Dedifferentiated amniotic fluid mesenchymal stem cell (primary cell): ENCODE measurements at regions not wholly inside any gene's neighbourhood (a gene's known extent, or its start where the extent isn't known, plus 50 kb on each side); places are given as distances from the start of the nearest gene placed in this dataset.

Source experiments
- DNase-seq: peaks from one replicate; pipeline ENCODE4 v3.0.0-alpha.2; 2016; ENCODE audit errors: extremely low spot score

GRCh38 chr13:51518827-51519226, 65.4 kb upstream of the WDFY2 start:
- no peak for DNase-seq

- DNase-seq = no peak
Observed at GRCh38 chr13:51519771-51520216, 64.5 kb upstream of the WDFY2 start.

- peak; percentile 67 for DNase-seq
Observed at GRCh38 chr13:51520524-51520923, 63.7 kb upstream of the WDFY2 start.

GRCh38 chr13:51523082-51523518, 61.2 kb upstream of the WDFY2 start:
- DNase-seq = no peak

GRCh38 chr13:51524312-51524711, 60.0 kb upstream of the WDFY2 start:
- no peak for DNase-seq

GRCh38 chr13:51524829-51525566, 59.3 kb upstream of the WDFY2 start:
- DNase-seq = no peak

GRCh38 chr13:51525567-51526167, 58.6 kb upstream of the WDFY2 start:
- no peak for DNase-seq

- no peak for DNase-seq
Observed at GRCh38 chr13:51526202-51526601, 58.1 kb upstream of the WDFY2 start.

GRCh38 chr13:51532736-51533197, 51.5 kb upstream of the WDFY2 start:
- no peak for DNase-seq

- DNase-seq = no peak
Observed at GRCh38 chr13:51534041-51534817, 50.0 kb upstream of the WDFY2 start.
